ENCODE measurements at regions not wholly inside any gene's neighbourhood (a gene's known extent, or its start where the extent isn't known, plus 50 kb on each side); places are given as distances from the start of the nearest gene placed in this dataset.

DNA sequence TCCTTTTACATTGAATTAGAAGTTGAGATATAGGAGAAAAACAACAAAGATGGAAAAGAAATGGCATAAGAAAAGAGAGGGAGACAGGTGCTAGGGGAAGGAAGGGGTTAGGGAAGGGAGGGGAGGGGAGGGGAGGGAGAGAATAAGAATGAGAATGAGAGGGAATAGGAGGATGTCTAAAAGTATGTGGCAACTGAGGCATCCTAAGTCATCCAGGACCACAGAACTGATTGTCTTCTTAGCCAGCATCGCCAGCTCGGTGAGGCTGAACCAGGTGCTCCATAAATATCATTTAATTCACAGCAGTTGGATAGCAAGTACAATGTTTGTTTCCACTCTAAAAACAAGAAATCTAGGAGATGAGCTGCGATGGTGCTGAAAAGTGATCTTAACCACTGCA lies 393.5 kb downstream of the TMEM182 start:
- Mint-ChIP-seq H3K27ac (no peak overlapping the region), H3K36me3 (no peaks in the 10 kb centered on the region), H3K4me1 (peaks cover 9 to 15% of the 10 kb centered on the region in 2 donors), H3K4me3 (no peak overlapping the region), H3K27me3 (ENCODE audit: low read depth in 2 of 2) (peaks cover 2 to 14% of the 10 kb centered on the region in 2 donors), H3K9me3 (no peaks in the 10 kb centered on the region)
- intact Hi-C loops (cut with micrococcal nuclease), result no loop called here
- H3K27ac ChIP-seq (ENCODE audit: low read length), result no peak overlapping the region
- DNase-seq (no peak), ATAC-seq (no peak)
- H3K27me3 ChIP-seq (ENCODE audit: control insufficient read depth, insufficient read depth, low read length), result no peaks in the 10 kb centered on the region
- H3K4me1 ChIP-seq (ENCODE audit: control insufficient read depth, insufficient read depth, low read length), result peaks cover 4% of the 10 kb centered on the region
- no peak overlapping the region for H3K4me3 ChIP-seq (ENCODE audit: low read length)
- TF ChIP-seq, protein P1, sequence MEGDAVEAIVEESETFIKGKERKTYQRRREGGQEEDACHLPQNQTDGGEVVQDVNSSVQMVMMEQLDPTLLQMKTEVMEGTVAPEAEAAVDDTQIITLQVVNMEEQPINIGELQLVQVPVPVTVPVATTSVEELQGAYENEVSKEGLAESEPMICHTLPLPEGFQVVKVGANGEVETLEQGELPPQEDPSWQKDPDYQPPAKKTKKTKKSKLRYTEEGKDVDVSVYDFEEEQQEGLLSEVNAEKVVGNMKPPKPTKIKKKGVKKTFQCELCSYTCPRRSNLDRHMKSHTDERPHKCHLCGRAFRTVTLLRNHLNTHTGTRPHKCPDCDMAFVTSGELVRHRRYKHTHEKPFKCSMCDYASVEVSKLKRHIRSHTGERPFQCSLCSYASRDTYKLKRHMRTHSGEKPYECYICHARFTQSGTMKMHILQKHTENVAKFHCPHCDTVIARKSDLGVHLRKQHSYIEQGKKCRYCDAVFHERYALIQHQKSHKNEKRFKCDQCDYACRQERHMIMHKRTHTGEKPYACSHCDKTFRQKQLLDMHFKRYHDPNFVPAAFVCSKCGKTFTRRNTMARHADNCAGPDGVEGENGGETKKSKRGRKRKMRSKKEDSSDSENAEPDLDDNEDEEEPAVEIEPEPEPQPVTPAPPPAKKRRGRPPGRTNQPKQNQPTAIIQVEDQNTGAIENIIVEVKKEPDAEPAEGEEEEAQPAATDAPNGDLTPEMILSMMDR (IDR thresholded peaks at IDR 0.05), result no peak
- H3K36me3 ChIP-seq (ENCODE audit: control insufficient read depth, insufficient read depth, low read length), result no peaks in the 10 kb centered on the region
- 100% methylated on average over 3 of the region's 3 CpGs for WGBS (ENCODE audit: insufficient coverage)
- no peaks in the 10 kb centered on the region for H3K9me3 ChIP-seq (ENCODE audit: control insufficient read depth, insufficient read depth, low read length)

DNA sequence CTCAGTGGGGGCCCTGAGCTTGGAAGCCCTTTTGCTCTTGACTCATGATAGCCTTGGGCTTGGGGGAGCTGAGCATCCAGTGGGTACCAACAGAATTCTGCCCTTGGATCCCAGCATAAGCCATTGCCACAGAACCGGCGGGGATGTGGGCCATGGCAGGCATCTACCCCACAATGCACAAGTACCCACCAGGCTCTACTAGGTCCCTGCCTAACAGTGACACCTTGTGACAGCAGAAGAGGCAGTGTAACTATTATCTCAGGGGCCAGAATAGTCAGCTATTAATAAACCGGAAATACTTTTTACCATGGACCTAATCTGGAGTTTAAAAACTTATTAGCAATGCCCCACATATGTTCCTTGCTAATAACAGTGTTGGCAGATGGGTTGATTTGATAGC lies 397.2 kb downstream of the TMEM182 start:
- H3K27ac ChIP-seq (ENCODE audit: low read length), result no peak overlapping the region
- Mint-ChIP-seq H3K27me3 (ENCODE audit: low read depth in 2 of 2) (peaks cover 2 to 21% of the 10 kb centered on the region in 2 donors), H3K4me1 (peaks cover 0 to 6% of the 10 kb centered on the region in 2 donors), H3K9me3 (no peaks in the 10 kb centered on the region), H3K36me3 (no peaks in the 10 kb centered on the region), H3K4me3 (no peak overlapping the region), H3K27ac (no peak overlapping the region)
- no peak for ATAC-seq
- no peaks in the 10 kb centered on the region for H3K27me3 ChIP-seq (ENCODE audit: control insufficient read depth, insufficient read depth, low read length)
- no peak for DNase-seq
- 56% methylated on average over 3 of the region's 3 CpGs for WGBS (ENCODE audit: insufficient coverage)
- no peaks in the 10 kb centered on the region for H3K4me1 ChIP-seq (ENCODE audit: control insufficient read depth, insufficient read depth, low read length)
- no peaks in the 10 kb centered on the region for H3K9me3 ChIP-seq (ENCODE audit: control insufficient read depth, insufficient read depth, low read length)
- H3K4me3 ChIP-seq (ENCODE audit: low read length), result no peak overlapping the region
- no peaks in the 10 kb centered on the region for H3K36me3 ChIP-seq (ENCODE audit: control insufficient read depth, insufficient read depth, low read length)
- intact Hi-C loops (cut with micrococcal nuclease), result no loop called here
- TF ChIP-seq, protein P1 (IDR thresholded peaks at IDR 0.05), result no peak

DNA sequence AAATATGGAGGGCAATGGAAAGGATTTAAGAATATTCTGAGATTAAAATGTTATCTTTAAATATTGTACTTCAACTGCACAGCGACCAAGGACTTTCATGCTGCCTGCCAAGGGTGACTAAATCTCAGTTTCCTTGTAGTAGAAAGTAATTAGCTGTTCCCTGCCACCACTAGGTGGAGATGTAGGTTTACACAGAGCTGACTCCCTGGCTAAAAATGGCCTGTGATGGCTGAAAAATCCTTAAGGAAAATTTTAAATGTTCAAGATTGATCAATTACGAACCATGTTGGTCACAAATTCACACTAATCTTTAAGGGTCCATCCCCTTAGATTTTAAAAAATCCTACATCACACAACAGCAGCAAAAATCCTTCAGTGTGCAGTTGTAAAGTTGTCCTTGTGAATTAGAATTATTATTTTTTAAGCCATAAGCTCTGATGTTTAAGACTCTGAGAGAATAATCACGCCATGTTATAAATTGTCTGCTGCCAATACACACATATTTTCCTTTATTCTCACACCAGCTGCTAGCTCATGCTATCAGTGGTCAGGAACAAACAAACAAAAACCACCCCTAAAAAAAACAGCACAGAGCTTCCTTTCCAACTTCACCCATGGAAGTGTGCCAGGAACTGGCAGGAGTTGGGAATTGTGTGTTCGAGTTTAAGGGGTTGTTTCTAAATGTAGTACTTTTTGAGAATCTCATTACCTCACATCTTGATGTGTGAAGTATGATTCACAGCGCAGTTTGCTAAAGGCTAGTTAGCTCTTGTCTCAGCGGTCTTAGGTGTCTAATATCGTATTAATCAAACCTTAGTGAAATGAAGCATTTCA lies 399.8 kb downstream of the TMEM182 start:
- Mint-ChIP-seq H3K27ac (no peak overlapping the region), H3K9me3 (no peaks in the 10 kb centered on the region), H3K4me3 (no peak overlapping the region), H3K4me1 (peaks cover 0 to 6% of the 10 kb centered on the region in 2 donors), H3K27me3 (ENCODE audit: low read depth in 2 of 2) (peaks cover 0 to 14% of the 10 kb centered on the region in 2 donors), H3K36me3 (no peaks in the 10 kb centered on the region)
- WGBS (ENCODE audit: insufficient coverage), result 64% methylated on average over 5 of the region's 7 CpGs
- DNase-seq (no peak), ATAC-seq (peak in 1 of 3 donors; percentile 53)
- Histone ChIP-seq H3K36me3 (ENCODE audit: control insufficient read depth, insufficient read depth, low read length) (no peaks in the 10 kb centered on the region), H3K27me3 (ENCODE audit: control insufficient read depth, insufficient read depth, low read length) (no peaks in the 10 kb centered on the region), H3K4me1 (ENCODE audit: control insufficient read depth, insufficient read depth, low read length) (no peaks in the 10 kb centered on the region), H3K27ac (ENCODE audit: low read length) (no peak overlapping the region), H3K9me3 (ENCODE audit: control insufficient read depth, insufficient read depth, low read length) (no peaks in the 10 kb centered on the region), H3K4me3 (ENCODE audit: low read length) (no peak overlapping the region)
- TF ChIP-seq, protein P1 (IDR thresholded peaks at IDR 0.05), result peak; percentile 55
- intact Hi-C loops (cut with micrococcal nuclease), result loop anchor here (5.0 kb wide), 1 partner anchor 1686 kb away; no protein-coding TSS in a partner anchor

Measured in natural killer cell (primary cell).